ENCODE measurements at regions not wholly inside any gene's neighbourhood (a gene's known extent, or its start where the extent isn't known, plus 50 kb on each side); places are given as distances from the start of the nearest gene placed in this dataset.
"Not testable (repeated sequence)": the region's sequence is repeated elsewhere in the genome, so short reads cannot be mapped to it uniquely, and the experiment has no call there.

DNA sequence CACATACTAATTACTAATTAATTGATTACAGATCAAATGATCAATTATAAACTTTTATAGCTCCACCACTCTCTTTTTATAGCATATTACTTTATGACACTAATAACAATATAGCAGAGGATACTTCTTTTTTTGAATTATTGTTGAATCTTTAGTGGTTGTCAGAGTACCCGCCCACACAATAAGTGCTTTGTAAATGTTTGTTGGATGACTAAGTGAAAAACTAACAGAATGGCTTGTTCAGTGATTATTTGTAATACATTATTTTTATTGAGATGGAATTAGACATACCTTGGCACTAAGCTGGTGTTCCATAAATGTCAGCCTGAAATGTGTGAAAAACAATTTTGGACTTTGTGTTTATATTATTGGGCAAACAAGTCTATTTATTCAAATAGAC, 670.5 kb upstream of the ATXN7L3B start:
- Histone ChIP-seq H3K4me1 (ENCODE audit: control insufficient read depth, insufficient read depth, low read length) (no peaks in the 10 kb centered on the region), H3K27ac (ENCODE audit: low read length) (no peak overlapping the region), H3K9me3 (ENCODE audit: control insufficient read depth, insufficient read depth, low read depth, low read length) (peaks cover 7% of the 10 kb centered on the region; the same call in 1 of the 2 replicates), H3K27me3 (ENCODE audit: control insufficient read depth, insufficient read depth, low read length) (no peaks in the 10 kb centered on the region), H3K4me3 (ENCODE audit: low read depth in 2 of 2, low read length in 2 of 2) (no peak overlapping the region), H3K36me3 (ENCODE audit: control insufficient read depth, insufficient read depth, low read length) (no peaks in the 10 kb centered on the region)
- ChIA-PET POLR2A (no interaction called here), CTCF (no interaction called here)
- intact Hi-C loops (cut with micrococcal nuclease; ENCODE audit: unreplicated experiment) (no loop called here), in situ Hi-C loops (cut with HindIII; ENCODE audit: low pct_unique_long_range_greater_than_20kb, low sequenced_read_pairs) (no loop called here)
- no TSS peak for BruUV-seq (replicated peaks)
- DNase-seq (ENCODE audit: low read depth, low spot score), result no peak
- no peak for ATAC-seq
- TF ChIP-seq TCF7L2 (IDR thresholded peaks at IDR 0.05; ENCODE audit: low read depth, low read length) (no peak), SIN3A (IDR thresholded peaks at IDR 0.05; ENCODE audit: borderline replicate concordance, insufficient read depth, low read depth, low read length) (no peak), POLR2AphosphoS5 (IDR thresholded peaks at IDR 0.05; ENCODE audit: low read depth, low read length) (no peak)
- TF ChIP-seq, protein P1, sequence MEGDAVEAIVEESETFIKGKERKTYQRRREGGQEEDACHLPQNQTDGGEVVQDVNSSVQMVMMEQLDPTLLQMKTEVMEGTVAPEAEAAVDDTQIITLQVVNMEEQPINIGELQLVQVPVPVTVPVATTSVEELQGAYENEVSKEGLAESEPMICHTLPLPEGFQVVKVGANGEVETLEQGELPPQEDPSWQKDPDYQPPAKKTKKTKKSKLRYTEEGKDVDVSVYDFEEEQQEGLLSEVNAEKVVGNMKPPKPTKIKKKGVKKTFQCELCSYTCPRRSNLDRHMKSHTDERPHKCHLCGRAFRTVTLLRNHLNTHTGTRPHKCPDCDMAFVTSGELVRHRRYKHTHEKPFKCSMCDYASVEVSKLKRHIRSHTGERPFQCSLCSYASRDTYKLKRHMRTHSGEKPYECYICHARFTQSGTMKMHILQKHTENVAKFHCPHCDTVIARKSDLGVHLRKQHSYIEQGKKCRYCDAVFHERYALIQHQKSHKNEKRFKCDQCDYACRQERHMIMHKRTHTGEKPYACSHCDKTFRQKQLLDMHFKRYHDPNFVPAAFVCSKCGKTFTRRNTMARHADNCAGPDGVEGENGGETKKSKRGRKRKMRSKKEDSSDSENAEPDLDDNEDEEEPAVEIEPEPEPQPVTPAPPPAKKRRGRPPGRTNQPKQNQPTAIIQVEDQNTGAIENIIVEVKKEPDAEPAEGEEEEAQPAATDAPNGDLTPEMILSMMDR (IDR thresholded peaks at IDR 0.05), result no peak
- TF ChIP-seq, protein P2, sequence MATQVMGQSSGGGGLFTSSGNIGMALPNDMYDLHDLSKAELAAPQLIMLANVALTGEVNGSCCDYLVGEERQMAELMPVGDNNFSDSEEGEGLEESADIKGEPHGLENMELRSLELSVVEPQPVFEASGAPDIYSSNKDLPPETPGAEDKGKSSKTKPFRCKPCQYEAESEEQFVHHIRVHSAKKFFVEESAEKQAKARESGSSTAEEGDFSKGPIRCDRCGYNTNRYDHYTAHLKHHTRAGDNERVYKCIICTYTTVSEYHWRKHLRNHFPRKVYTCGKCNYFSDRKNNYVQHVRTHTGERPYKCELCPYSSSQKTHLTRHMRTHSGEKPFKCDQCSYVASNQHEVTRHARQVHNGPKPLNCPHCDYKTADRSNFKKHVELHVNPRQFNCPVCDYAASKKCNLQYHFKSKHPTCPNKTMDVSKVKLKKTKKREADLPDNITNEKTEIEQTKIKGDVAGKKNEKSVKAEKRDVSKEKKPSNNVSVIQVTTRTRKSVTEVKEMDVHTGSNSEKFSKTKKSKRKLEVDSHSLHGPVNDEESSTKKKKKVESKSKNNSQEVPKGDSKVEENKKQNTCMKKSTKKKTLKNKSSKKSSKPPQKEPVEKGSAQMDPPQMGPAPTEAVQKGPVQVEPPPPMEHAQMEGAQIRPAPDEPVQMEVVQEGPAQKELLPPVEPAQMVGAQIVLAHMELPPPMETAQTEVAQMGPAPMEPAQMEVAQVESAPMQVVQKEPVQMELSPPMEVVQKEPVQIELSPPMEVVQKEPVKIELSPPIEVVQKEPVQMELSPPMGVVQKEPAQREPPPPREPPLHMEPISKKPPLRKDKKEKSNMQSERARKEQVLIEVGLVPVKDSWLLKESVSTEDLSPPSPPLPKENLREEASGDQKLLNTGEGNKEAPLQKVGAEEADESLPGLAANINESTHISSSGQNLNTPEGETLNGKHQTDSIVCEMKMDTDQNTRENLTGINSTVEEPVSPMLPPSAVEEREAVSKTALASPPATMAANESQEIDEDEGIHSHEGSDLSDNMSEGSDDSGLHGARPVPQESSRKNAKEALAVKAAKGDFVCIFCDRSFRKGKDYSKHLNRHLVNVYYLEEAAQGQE (IDR thresholded peaks at IDR 0.05; ENCODE audit: insufficient read depth in 1 of 2, low read depth in 2 of 2, low read length in 1 of 2), result no peak

DNA sequence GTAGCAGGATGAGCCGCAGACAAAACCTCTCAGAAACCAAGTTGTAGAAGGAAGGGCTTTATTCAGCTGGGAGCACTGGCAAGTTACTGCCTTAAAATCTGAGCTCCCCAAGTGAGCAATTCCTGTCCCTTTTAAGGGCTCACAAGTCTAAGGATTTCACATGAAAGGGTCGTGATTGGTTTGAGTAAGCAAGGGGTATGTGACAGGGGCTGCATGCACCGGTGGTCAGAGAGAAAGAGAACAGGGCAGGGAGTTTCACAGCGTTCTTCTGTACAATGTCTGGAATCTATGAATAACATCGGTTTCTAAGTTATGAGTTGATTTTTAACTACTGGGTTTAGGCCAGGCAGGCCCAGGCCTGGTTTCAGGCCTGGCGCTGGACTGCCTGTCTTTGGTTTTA, 660.3 kb upstream of the ATXN7L3B start:
- intact Hi-C loops (cut with micrococcal nuclease; ENCODE audit: unreplicated experiment); H3K4me3 ChIP-seq (ENCODE audit: low read depth in 2 of 2, low read length in 2 of 2); in situ Hi-C loops (cut with HindIII; ENCODE audit: low pct_unique_long_range_greater_than_20kb, low sequenced_read_pairs); H3K9me3 ChIP-seq (ENCODE audit: control insufficient read depth, insufficient read depth, low read depth, low read length); DNase-seq (ENCODE audit: low read depth, low spot score); BruUV-seq (replicated peaks); H3K27ac ChIP-seq (ENCODE audit: low read length); POLR2A ChIA-PET; ATAC-seq; CTCF ChIA-PET; H3K27me3 ChIP-seq (ENCODE audit: control insufficient read depth, insufficient read depth, low read length); H3K4me1 ChIP-seq (ENCODE audit: control insufficient read depth, insufficient read depth, low read length); H3K36me3 ChIP-seq (ENCODE audit: control insufficient read depth, insufficient read depth, low read length): not testable (repeated sequence)

DNA sequence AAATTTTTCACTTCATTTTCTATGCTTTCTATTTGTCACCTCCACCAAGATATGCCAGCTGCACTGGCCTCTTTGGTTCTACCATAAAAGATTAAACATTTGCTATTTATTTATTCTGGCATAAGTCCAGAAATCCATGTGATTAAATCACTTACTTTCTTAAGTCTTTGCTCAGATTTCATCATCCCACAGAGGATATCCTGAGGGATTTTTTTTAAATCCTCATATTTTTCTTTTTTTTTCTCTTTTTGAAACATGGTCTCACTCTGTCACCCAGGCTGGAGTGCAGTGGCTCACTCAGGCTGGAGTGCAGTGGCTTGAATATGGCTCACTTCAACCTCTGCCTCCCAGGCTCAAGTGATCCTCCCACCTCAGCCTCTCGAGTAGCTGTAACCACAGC, 645.4 kb upstream of the ATXN7L3B start:
- no TSS peak for BruUV-seq (replicated peaks)
- in situ Hi-C loops (cut with HindIII; ENCODE audit: low pct_unique_long_range_greater_than_20kb, low sequenced_read_pairs) (no loop called here), intact Hi-C loops (cut with micrococcal nuclease; ENCODE audit: unreplicated experiment) (no loop called here)
- H3K27me3 ChIP-seq (ENCODE audit: control insufficient read depth, insufficient read depth, low read length), result no peaks in the 10 kb centered on the region
- TF ChIP-seq TCF7L2 (IDR thresholded peaks at IDR 0.05; ENCODE audit: low read depth, low read length) (no peak), POLR2AphosphoS5 (IDR thresholded peaks at IDR 0.05; ENCODE audit: low read depth, low read length) (no peak), SIN3A (IDR thresholded peaks at IDR 0.05; ENCODE audit: borderline replicate concordance, insufficient read depth, low read depth, low read length) (no peak)
- TF ChIP-seq, protein P2 (IDR thresholded peaks at IDR 0.05; ENCODE audit: insufficient read depth in 1 of 2, low read depth in 2 of 2, low read length in 1 of 2), result no peak
- TF ChIP-seq, protein P1 (IDR thresholded peaks at IDR 0.05), result no peak
- no peaks in the 10 kb centered on the region for H3K36me3 ChIP-seq (ENCODE audit: control insufficient read depth, insufficient read depth, low read length)
- CTCF ChIA-PET, result no interaction called here
- POLR2A ChIA-PET, result no interaction called here
- no peaks in the 10 kb centered on the region for H3K9me3 ChIP-seq (ENCODE audit: control insufficient read depth, insufficient read depth, low read depth, low read length)
- DNase-seq (ENCODE audit: low read depth, low spot score) (no peak), ATAC-seq (no peak)
- no peaks in the 10 kb centered on the region for H3K4me1 ChIP-seq (ENCODE audit: control insufficient read depth, insufficient read depth, low read length)
- H3K4me3 ChIP-seq (ENCODE audit: low read depth in 2 of 2, low read length in 2 of 2), result no peak overlapping the region
- no peak overlapping the region for H3K27ac ChIP-seq (ENCODE audit: low read length)

All from Panc1 (cell line).